MCF 10A (cell line): ENCODE measurements at regions not wholly inside any gene's neighbourhood (a gene's known extent, or its start where the extent isn't known, plus 50 kb on each side); places are given as distances from the start of the nearest gene placed in this dataset.

Experiments
- BruUV-seq: library from RNA; stranded (reverse); fragments of 400-500 nt; replicated peaks from 2 replicates; lab custom pipeline; 2021; lab: Mats Ljungman, UMichigan
- CTCF ChIA-PET: fragments of 300-600 bp; sonication (Branson Sonifier 250); formaldehyde crosslinking; extraction: SDS; loops from one replicate; lab custom pipeline; 2021; ENCODE audit warnings: antibody characterized with exemption, inconsistent platforms; lab: Yijun Ruan, JAX
- POLR2A ChIA-PET: fragments of 300-600, 350-650 bp; sonication (Branson Sonifier 250); formaldehyde crosslinking; extraction: SDS; loops from one replicate; lab custom pipeline; 2020; ENCODE audit warnings: antibody characterized with exemption, inconsistent platforms; lab: Yijun Ruan, JAX
- DNase-seq: peaks from one replicate; pipeline ENCODE4 v3.0.0-alpha.2; 2018; ENCODE audit not compliant: unreplicated experiment
- H3K27ac Mint-ChIP-seq: one replicate; pipeline ENCODE4 v1.8.0; 2022; ENCODE audit warnings: mild to moderate bottlenecking, low read depth, mixed read lengths; ENCODE audit not compliant: unreplicated experiment
- H3K27me3 Mint-ChIP-seq: one replicate; pipeline ENCODE4 v1.8.0; 2022; ENCODE audit warnings: mixed read lengths; ENCODE audit not compliant: insufficient read depth, unreplicated experiment
- H3K36me3 Mint-ChIP-seq: one replicate; pipeline ENCODE4 v1.8.0; 2022; ENCODE audit warnings: mild to moderate bottlenecking, moderate library complexity, mixed read lengths; ENCODE audit not compliant: insufficient read depth, unreplicated experiment
- H3K4me1 Mint-ChIP-seq: one replicate; pipeline ENCODE4 v1.8.0; 2022; ENCODE audit warnings: mixed read lengths; ENCODE audit not compliant: insufficient read depth, unreplicated experiment
- H3K4me3 Mint-ChIP-seq: one replicate; pipeline ENCODE4 v1.8.0; 2022; ENCODE audit warnings: mild to moderate bottlenecking, moderate library complexity, mixed read lengths; ENCODE audit not compliant: unreplicated experiment
- H3K9me3 Mint-ChIP-seq: one replicate; pipeline ENCODE4 v1.8.0; 2022; ENCODE audit warnings: mixed read lengths; ENCODE audit not compliant: unreplicated experiment
- intact Hi-C: fragments of 100-400 bp; cut with micrococcal nuclease; formaldehyde crosslinking; loops from 2 replicates; pipeline ENCODE4 v1.14.1; 2022
- TF ChIP-seq, protein P1 (sequence below): fragments of 200-600 bp; IDR thresholded peaks from one replicate; pipeline ENCODE4 v1.8.0; 2022; ENCODE audit warnings: antibody characterized with exemption, mild to moderate bottlenecking; ENCODE audit not compliant: unreplicated experiment

DNA sequence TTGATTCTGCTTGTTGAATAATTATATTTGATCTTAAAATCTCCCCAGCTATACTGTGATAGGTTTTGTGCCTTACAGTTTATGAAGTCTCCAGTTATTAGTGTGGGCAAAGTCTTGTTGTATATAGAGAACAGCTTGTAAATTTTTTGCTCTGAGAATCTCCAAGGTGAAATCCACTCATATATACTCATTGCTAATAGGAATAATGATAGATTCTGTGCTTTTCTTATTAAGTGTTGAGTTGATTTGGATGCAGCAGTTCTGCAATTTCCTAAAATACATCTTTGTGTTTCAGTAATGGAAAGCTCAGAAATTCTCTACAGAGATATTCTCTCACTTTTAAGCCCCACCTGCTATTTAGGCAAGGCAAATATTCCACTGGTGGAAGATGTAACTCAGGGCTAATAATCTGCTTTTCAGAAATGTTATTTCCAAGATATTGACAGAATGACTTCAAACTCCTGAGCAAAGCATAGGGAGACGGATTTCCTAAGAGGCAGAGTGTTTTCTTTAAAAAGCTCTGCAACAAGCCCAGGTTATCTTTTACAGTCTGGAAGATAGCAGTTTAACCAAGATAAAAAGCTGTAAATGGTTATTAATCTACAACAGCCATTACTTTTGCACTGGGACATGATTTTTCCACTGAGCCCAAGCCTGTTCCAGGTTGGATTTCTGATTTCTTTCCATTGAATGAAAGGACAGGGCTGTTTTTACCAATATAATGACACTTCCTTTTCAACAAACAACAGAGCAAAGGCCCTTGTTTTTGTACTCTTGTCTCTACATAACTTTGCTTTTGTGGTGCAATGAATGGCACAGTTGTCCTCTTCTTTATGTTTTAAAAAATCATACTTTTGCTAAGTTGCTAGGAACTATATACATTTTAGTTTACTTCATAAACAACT is 239.9 kb upstream of the ATP2B1 start:
- Mint-ChIP-seq H3K4me3 (peak overlapping the region; percentile 57), H3K27me3 (no peaks in the 10 kb centered on the region), H3K27ac (peak overlapping the region; percentile 93), H3K4me1 (peaks cover 51% of the 10 kb centered on the region), H3K9me3 (no peaks in the 10 kb centered on the region), H3K36me3 (no peaks in the 10 kb centered on the region)
- BruUV-seq = TSS peak; percentile 93
- peak; percentile 1 for DNase-seq
- CTCF ChIA-PET = interaction anchor here (0.6 to 1.2 kb wide), 3 partner anchors 17 to 400 kb away, joined by 3 to 4 read pairs (median 4); no protein-coding TSS in a partner anchor
- POLR2A ChIA-PET = interaction anchor here (0.5 to 4.8 kb wide), 13 partner anchors 12 to 809 kb away, joined by 3 to 37 read pairs (median 4); partner anchors contain the start of gene ATP2B1
- intact Hi-C loops = loop anchor here (1.0 to 5.0 kb wide), 5 partner anchors 54 to 406 kb away; no protein-coding TSS in a partner anchor
- TF ChIP-seq, protein P1, sequence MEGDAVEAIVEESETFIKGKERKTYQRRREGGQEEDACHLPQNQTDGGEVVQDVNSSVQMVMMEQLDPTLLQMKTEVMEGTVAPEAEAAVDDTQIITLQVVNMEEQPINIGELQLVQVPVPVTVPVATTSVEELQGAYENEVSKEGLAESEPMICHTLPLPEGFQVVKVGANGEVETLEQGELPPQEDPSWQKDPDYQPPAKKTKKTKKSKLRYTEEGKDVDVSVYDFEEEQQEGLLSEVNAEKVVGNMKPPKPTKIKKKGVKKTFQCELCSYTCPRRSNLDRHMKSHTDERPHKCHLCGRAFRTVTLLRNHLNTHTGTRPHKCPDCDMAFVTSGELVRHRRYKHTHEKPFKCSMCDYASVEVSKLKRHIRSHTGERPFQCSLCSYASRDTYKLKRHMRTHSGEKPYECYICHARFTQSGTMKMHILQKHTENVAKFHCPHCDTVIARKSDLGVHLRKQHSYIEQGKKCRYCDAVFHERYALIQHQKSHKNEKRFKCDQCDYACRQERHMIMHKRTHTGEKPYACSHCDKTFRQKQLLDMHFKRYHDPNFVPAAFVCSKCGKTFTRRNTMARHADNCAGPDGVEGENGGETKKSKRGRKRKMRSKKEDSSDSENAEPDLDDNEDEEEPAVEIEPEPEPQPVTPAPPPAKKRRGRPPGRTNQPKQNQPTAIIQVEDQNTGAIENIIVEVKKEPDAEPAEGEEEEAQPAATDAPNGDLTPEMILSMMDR = no peak

DNA sequence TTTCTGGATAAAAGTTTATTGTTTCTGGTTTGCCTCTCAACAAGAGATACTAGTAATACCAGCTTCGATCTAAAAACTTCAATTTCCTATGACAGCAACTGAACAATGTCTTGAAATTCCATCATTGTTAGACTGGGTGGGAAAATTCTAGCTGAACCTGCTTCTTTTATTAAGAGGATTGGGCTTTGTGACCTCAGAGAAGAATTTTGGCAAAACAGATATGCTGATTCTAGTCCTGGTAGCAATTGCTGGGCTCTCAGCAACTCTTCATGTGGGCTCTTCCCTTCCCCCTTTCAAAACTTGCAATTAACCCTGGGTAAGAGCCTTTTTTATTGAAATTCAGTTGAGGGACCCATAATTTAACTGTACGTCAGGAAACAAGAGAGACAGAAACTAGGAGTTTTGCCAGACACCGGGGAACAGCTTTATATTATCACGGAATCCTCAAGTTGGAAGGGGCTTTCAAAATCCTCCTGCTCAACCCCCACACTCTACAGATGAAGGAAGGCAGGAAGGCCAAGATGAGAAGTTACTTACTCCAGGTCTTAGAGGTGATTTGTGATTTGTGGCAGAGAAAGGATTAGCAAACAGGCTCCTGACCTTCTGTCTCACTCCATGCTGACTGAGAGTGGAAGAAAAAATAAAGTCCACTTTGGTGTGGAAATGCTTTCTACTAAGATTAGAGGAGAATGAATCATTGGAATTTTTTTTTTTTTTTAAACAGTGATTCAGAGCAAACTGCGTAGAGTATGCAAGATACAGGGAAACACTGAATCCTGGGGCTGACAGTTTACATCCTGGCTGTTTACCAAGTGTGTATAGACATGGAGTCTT is 239.0 kb upstream of the ATP2B1 start:
- peak overlapping the region; percentile 93 for H3K27ac Mint-ChIP-seq
- H3K4me3 Mint-ChIP-seq = peak overlapping the region; percentile 57
- H3K36me3 Mint-ChIP-seq = no peaks in the 10 kb centered on the region
- H3K27me3 Mint-ChIP-seq = no peaks in the 10 kb centered on the region
- DNase-seq = peak; percentile 84
- peaks cover 51% of the 10 kb centered on the region for H3K4me1 Mint-ChIP-seq
- H3K9me3 Mint-ChIP-seq = no peaks in the 10 kb centered on the region
- BruUV-seq = TSS peak; percentile 84
- CTCF ChIA-PET = interaction anchor here (0.6 to 1.2 kb wide), 3 partner anchors 18 to 187 kb away, joined by 3 to 4 read pairs (median 3); no protein-coding TSS in a partner anchor
- POLR2A ChIA-PET = interaction anchor here (0.6 to 4.8 kb wide), 8 partner anchors 11 to 261 kb away, joined by 3 to 37 read pairs (median 5); partner anchors contain the start of gene ATP2B1
- intact Hi-C loops = loop anchor here (1.0 to 5.0 kb wide), 5 partner anchors 53 to 405 kb away; no protein-coding TSS in a partner anchor
- TF ChIP-seq, protein P1 = no peak

GRCh38 chr12:89946518-89947135 is 238.0 kb upstream of the ATP2B1 start:
- H3K27ac Mint-ChIP-seq = peak overlapping the region; percentile 74
- POLR2A ChIA-PET = interaction anchor here (0.9 to 4.8 kb wide), 4 partner anchors 14 to 240 kb away, joined by 3 to 37 read pairs (median 10); partner anchors contain the start of gene ATP2B1
- peaks cover 46% of the 10 kb centered on the region for H3K4me1 Mint-ChIP-seq
- BruUV-seq = no TSS peak
- no peaks in the 10 kb centered on the region for H3K36me3 Mint-ChIP-seq
- DNase-seq = no peak
- CTCF ChIA-PET = interaction anchor here (0.6 kb wide), 1 partner anchor 191 kb away, joined by 4 read pairs; no protein-coding TSS in a partner anchor
- peak overlapping the region; percentile 8 for H3K4me3 Mint-ChIP-seq
- intact Hi-C loops = loop anchor here (5.0 kb wide), 1 partner anchor 404 kb away; no protein-coding TSS in a partner anchor
- TF ChIP-seq, protein P1 = no peak
- no peaks in the 10 kb centered on the region for H3K27me3 Mint-ChIP-seq
- no peaks in the 10 kb centered on the region for H3K9me3 Mint-ChIP-seq
